Lower leg skin (tissue), 3 donors: ENCODE measurements at regions not wholly inside any gene's neighbourhood (a gene's known extent, or its start where the extent isn't known, plus 50 kb on each side); places are given as distances from the start of the nearest gene placed in this dataset.

Source experiments
- POLR2A ChIP-seq, 2 donors: fragments of 450-650 bp; IDR thresholded peaks; one replicate each; pipeline ENCODE4 v1.6.1; 2016 to 2017; ENCODE audit warnings: antibody characterized with exemption in 2 of 2, mild to moderate bottlenecking in 1 of 2, moderate library complexity in 1 of 2
- TF ChIP-seq, protein P1 (sequence below), 3 donors: fragments of 450-650 bp; IDR thresholded peaks; one replicate each; pipeline ENCODE4 v1.5.1; 2016; ENCODE audit warnings: antibody characterized with exemption in 3 of 3, mild to moderate bottlenecking in 3 of 3, moderate library complexity in 2 of 3

DNA sequence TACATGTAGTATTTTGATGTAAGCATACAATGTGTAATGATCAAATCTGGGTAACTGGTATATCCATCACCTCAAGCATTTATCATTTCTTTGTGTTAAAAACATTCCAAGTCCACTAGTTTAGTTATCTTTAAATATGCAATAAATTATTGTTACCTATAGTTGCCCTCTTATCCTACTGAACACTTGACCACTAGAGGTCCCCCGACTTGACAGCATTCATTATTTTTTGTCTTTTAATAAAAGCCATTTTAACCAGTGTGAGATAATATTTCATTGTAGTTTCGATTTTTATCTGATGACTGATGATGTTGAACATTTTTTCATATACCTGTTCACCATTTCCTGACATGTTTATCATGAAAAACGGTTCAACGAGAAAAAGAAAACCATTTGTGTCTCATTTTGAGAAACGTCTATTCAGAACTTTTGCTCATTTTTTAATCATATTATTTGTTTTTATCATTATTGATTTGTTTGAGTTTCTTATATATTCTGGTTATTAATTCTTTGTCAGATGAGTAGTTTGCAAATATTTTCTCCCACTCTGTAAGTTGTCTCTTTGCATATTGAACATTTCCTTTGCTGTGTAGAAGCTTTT, 199.0 kb upstream of the CXXC4 start:
- TF ChIP-seq, protein P1, sequence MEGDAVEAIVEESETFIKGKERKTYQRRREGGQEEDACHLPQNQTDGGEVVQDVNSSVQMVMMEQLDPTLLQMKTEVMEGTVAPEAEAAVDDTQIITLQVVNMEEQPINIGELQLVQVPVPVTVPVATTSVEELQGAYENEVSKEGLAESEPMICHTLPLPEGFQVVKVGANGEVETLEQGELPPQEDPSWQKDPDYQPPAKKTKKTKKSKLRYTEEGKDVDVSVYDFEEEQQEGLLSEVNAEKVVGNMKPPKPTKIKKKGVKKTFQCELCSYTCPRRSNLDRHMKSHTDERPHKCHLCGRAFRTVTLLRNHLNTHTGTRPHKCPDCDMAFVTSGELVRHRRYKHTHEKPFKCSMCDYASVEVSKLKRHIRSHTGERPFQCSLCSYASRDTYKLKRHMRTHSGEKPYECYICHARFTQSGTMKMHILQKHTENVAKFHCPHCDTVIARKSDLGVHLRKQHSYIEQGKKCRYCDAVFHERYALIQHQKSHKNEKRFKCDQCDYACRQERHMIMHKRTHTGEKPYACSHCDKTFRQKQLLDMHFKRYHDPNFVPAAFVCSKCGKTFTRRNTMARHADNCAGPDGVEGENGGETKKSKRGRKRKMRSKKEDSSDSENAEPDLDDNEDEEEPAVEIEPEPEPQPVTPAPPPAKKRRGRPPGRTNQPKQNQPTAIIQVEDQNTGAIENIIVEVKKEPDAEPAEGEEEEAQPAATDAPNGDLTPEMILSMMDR (IDR thresholded peaks at IDR 0.05) = no peak
- no peak for TF ChIP-seq POLR2A (IDR thresholded peaks at IDR 0.05)
